Suprapubic skin (tissue), 4 donors: ENCODE measurements at regions not wholly inside any gene's neighbourhood (a gene's known extent, or its start where the extent isn't known, plus 50 kb on each side); places are given as distances from the start of the nearest gene placed in this dataset.

ENCODE experiments used
- DNase-seq, 2 donors: peaks; one replicate each; pipeline ENCODE4 v3.0.0-alpha.2; 2019; ENCODE audit warnings: low spot score in 2 of 2
- H3K27ac ChIP-seq: fragments of 200-600 bp; sonication (generic); one replicate; pipeline ENCODE4 v1.5.1; 2019
- H3K27me3 ChIP-seq: fragments of 200-600 bp; sonication (generic); one replicate; pipeline ENCODE4 v1.5.1; 2019
- H3K36me3 ChIP-seq: fragments of 200-600 bp; sonication (generic); one replicate; pipeline ENCODE4 v1.5.1; 2019
- H3K4me1 ChIP-seq: fragments of 200-600 bp; sonication (generic); one replicate; pipeline ENCODE4 v1.5.1; 2019
- H3K4me3 ChIP-seq: fragments of 200-600 bp; sonication (generic); one replicate; pipeline ENCODE4 v1.5.1; 2019; ENCODE audit warnings: mild to moderate bottlenecking
- H3K9me3 ChIP-seq: fragments of 200-600 bp; sonication (generic); one replicate; pipeline ENCODE4 v1.5.1; 2019
- CTCF ChIP-seq, 2 donors: fragments of 200-600 bp in 1 of 2; fragments of 450-650 bp in 1 of 2; sonication (generic) in 1 of 2; IDR thresholded peaks; one replicate each; pipeline ENCODE4 v1.5.1; 2016 to 2019; ENCODE audit warnings: antibody characterized with exemption in 2 of 2, mild to moderate bottlenecking in 1 of 2, moderate library complexity in 1 of 2
- EP300 ChIP-seq: sonication (generic); formaldehyde crosslinking; IDR thresholded peaks from one replicate; pipeline ENCODE4 v1.6.1; 2017; ENCODE audit warnings: antibody characterized with exemption
- POLR2A ChIP-seq, 2 donors: fragments of 450-650 bp; IDR thresholded peaks; one replicate each; pipeline ENCODE4 v1.6.1; 2017; ENCODE audit warnings: antibody characterized with exemption in 2 of 2, mild to moderate bottlenecking in 2 of 2, moderate library complexity in 2 of 2
- POLR2AphosphoS5 ChIP-seq, 3 donors: sonication (generic); formaldehyde crosslinking; IDR thresholded peaks; one replicate each; pipeline ENCODE4 v1.6.1; 2017; ENCODE audit warnings: antibody characterized with exemption in 3 of 3
- WGBS: methylation state at CpG from one replicate; pipeline ENCODE4 v1.1.5; 2018; 5-methylcytosine and 5-hydroxymethylcytosine counted together

- H3K4me1 ChIP-seq: peaks cover 15% of the 10 kb centered on the region
- DNase-seq: no peak
- 80% methylated on average over 3 of the region's 3 CpGs for WGBS
- H3K27me3 ChIP-seq: no peaks in the 10 kb centered on the region
- H3K36me3 ChIP-seq: no peaks in the 10 kb centered on the region
- H3K9me3 ChIP-seq: no peaks in the 10 kb centered on the region
- TF ChIP-seq POLR2A (IDR thresholded peaks at IDR 0.05): no peak
- TF ChIP-seq EP300: no peak
- no peak for TF ChIP-seq POLR2AphosphoS5 (IDR thresholded peaks at IDR 0.05)
- no peak for TF ChIP-seq CTCF (IDR thresholded peaks at IDR 0.05)
- H3K27ac ChIP-seq: no peak overlapping the region
- H3K4me3 ChIP-seq: no peak overlapping the region
Measured at GRCh38 chr2:176733698-176734430, 464.6 kb downstream of the MTX2 start.

DNA sequence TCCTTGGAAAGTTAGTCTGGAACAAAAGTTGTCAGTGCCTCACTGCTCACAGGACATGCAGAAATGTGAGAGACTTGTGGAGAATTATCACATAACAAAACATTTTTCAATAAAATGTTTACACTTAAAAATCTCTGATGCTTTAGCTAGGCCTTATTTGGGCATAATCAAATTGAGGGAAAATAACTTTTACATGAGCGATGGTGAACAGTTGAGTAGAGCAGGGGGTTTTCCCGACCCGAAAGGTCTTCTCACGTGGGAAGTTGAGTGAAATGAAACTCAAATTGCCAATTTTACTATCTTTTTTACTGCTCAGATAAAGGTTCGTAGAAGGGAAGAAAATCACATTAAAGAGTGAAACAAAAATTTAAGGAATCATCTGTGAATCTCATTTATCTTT is 465.6 kb downstream of the MTX2 start:
- WGBS: 93% methylated on average over 5 of the region's 5 CpGs
- no peaks in the 10 kb centered on the region for H3K9me3 ChIP-seq
- H3K4me1 ChIP-seq: peaks cover 9% of the 10 kb centered on the region
- no peaks in the 10 kb centered on the region for H3K27me3 ChIP-seq
- TF ChIP-seq POLR2AphosphoS5 (IDR thresholded peaks at IDR 0.05) (no peak), EP300 (no peak), POLR2A (IDR thresholded peaks at IDR 0.05) (no peak), CTCF (IDR thresholded peaks at IDR 0.05) (no peak)
- no peaks in the 10 kb centered on the region for H3K36me3 ChIP-seq
- H3K27ac ChIP-seq: no peak overlapping the region
- no peak overlapping the region for H3K4me3 ChIP-seq
- DNase-seq: no peak

- 72% methylated on average over 1 of the region's 1 CpG for WGBS
- Histone ChIP-seq H3K9me3 (no peaks in the 10 kb centered on the region), H3K4me1 (peaks cover 9% of the 10 kb centered on the region), H3K4me3 (no peak overlapping the region), H3K27ac (no peak overlapping the region), H3K27me3 (no peaks in the 10 kb centered on the region), H3K36me3 (no peaks in the 10 kb centered on the region)
- no peak for TF ChIP-seq CTCF (IDR thresholded peaks at IDR 0.05)
- TF ChIP-seq POLR2AphosphoS5 (IDR thresholded peaks at IDR 0.05): no peak
- no peak for TF ChIP-seq POLR2A (IDR thresholded peaks at IDR 0.05)
- no peak for TF ChIP-seq EP300
- no peak for DNase-seq
Measured at GRCh38 chr2:176742271-176742670, 470.3 kb upstream of the HNRNPA3 start.

GRCh38 chr2:176743671-176744070 is 468.9 kb upstream of the HNRNPA3 start:
- no peak for TF ChIP-seq POLR2AphosphoS5 (IDR thresholded peaks at IDR 0.05)
- TF ChIP-seq POLR2A (IDR thresholded peaks at IDR 0.05): no peak
- TF ChIP-seq CTCF (IDR thresholded peaks at IDR 0.05): no peak
- TF ChIP-seq EP300: no peak
- no peaks in the 10 kb centered on the region for H3K9me3 ChIP-seq
- no peak overlapping the region for H3K4me3 ChIP-seq
- no peak for DNase-seq
- WGBS: 72% methylated on average over 3 of the region's 3 CpGs
- H3K4me1 ChIP-seq: peaks cover 15% of the 10 kb centered on the region
- no peaks in the 10 kb centered on the region for H3K27me3 ChIP-seq
- H3K27ac ChIP-seq: no peak overlapping the region
- H3K36me3 ChIP-seq: no peaks in the 10 kb centered on the region

- H3K36me3 ChIP-seq: no peaks in the 10 kb centered on the region
- WGBS: 25% methylated on average over 4 of the region's 4 CpGs
- no peaks in the 10 kb centered on the region for H3K27me3 ChIP-seq
- H3K9me3 ChIP-seq: no peaks in the 10 kb centered on the region
- H3K4me3 ChIP-seq: no peak overlapping the region
- TF ChIP-seq POLR2AphosphoS5 (IDR thresholded peaks at IDR 0.05) (no peak), CTCF (IDR thresholded peaks at IDR 0.05) (no peak), POLR2A (IDR thresholded peaks at IDR 0.05) (no peak), EP300 (no peak)
- peaks cover 15% of the 10 kb centered on the region for H3K4me1 ChIP-seq
- no peak overlapping the region for H3K27ac ChIP-seq
- no peak for DNase-seq
Measured at GRCh38 chr2:176744146-176744545, 468.4 kb upstream of the HNRNPA3 start.
